ENCODE measurements at regions not wholly inside any gene's neighbourhood (a gene's known extent, or its start where the extent isn't known, plus 50 kb on each side); places are given as distances from the start of the nearest gene placed in this dataset.

DNA sequence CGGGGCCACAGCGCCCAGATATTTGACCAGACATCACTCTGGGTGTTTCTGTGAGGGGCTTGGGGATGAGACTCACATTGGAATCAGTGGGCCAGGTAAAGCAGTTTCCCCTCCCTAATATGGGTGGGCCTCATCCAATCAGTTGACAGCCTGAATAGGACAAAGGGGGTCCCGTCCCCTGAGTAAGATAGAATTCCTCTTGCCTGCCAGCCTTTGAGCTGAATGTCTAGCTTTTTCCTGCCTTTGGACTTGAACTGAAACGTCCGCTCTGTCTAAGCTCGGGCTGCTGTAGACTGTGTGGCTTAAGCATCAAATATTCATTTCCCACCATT is 88.8 kb upstream of the DIO3 start:
- Histone ChIP-seq H3K36me3 (ENCODE audit: control insufficient read depth, insufficient read depth, low read length) (no peaks in the 10 kb centered on the region), H3K27me3 (ENCODE audit: control insufficient read depth, insufficient read depth, low read length) (peaks cover 10% of the 10 kb centered on the region), H3K4me1 (ENCODE audit: control insufficient read depth, insufficient read depth, low read length) (peaks cover 10% of the 10 kb centered on the region), H3K27ac (ENCODE audit: low read length) (no peak overlapping the region), H3K4me3 (ENCODE audit: low read length) (no peak overlapping the region), H3K9me3 (replicated peaks; ENCODE audit: control insufficient read depth, low read depth, low read length) (no peaks in the 10 kb centered on the region)
- DNase-seq = no peak
- WGBS (ENCODE audit: insufficient coverage) = 67% methylated on average over 2 of the region's 6 CpGs

DNA sequence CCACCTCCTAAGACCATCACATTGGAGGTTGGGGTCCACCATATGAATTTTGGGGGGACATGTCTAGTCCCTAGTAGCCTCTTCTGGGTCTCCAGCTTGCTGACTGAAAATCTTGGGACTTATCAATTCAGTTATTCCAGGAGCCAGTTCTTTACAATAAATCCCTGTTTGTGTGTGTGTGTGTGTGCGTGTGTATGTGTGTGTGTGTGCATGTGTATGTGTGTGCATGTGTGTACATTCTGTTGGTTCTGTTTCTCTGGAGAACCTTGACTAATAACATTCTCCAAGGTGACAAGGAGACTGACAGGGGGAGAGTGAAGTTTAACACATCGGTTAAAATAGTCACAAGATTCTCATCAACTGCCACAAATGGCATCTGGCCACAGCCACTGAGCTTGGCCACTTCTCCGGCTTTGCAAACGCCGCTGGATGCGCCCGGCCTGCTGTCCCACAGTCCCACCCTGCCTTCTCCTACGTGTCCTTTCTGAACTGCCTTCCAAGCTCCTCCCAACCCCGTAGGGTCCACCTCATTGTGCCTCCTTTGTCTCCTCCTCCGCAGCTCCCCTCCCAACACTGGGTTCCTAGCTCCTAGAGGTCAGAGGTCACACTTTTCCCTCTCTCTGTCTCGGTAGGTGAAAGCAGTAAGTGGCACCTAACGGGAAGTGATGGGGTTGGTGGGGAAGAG is 88.1 kb upstream of the DIO3 start:
- no peak overlapping the region for H3K27ac ChIP-seq (ENCODE audit: low read length)
- H3K4me1 ChIP-seq (ENCODE audit: control insufficient read depth, insufficient read depth, low read length) = peaks cover 10% of the 10 kb centered on the region
- DNase-seq = no peak
- H3K36me3 ChIP-seq (ENCODE audit: control insufficient read depth, insufficient read depth, low read length) = no peaks in the 10 kb centered on the region
- no peaks in the 10 kb centered on the region for H3K9me3 ChIP-seq (replicated peaks; ENCODE audit: control insufficient read depth, low read depth, low read length)
- H3K4me3 ChIP-seq (ENCODE audit: low read length) = no peak overlapping the region
- WGBS (ENCODE audit: insufficient coverage) = 87% methylated on average over 6 of the region's 12 CpGs
- H3K27me3 ChIP-seq (ENCODE audit: control insufficient read depth, insufficient read depth, low read length) = peaks cover 10% of the 10 kb centered on the region

DNA sequence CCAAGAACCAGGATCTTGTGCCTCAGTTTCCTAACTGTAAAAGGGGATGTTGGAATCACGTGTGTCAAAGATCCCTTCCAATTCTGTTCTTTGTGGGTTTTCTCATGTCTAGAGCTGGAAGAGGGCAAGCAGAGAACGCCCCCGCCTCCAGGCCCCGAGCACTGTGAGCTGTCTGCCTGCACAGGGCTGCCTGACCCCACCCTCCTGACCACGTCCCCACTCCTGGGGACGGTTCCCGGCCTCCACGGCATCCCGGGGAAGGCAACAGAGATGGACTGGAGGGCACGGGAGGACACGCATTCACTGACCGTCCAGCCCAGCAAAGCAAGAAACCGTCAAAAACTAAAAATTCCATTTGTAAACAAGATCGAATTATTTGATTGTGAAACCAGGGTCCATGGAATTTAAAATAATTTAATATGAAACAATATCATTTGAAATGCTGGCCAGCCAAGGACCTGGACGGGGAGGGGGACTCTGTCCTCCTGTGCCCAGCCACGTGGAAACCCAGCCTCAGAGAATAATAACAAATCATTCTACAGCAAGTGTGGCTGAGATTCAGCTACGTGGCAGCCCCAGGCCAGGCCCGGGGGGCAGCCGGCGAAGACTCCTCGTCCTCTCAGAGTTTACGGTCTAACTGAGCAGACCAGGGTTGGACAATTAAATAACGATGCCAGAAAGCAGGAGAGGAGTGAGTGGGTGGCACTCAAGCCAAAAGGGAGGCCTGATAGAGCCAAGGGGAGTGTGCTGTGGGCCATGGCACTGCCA is 87.3 kb upstream of the DIO3 start:
- Histone ChIP-seq H3K4me1 (ENCODE audit: control insufficient read depth, insufficient read depth, low read length) (peaks cover 10% of the 10 kb centered on the region), H3K4me3 (ENCODE audit: low read length) (no peak overlapping the region), H3K27me3 (ENCODE audit: control insufficient read depth, insufficient read depth, low read length) (peaks cover 15% of the 10 kb centered on the region), H3K9me3 (replicated peaks; ENCODE audit: control insufficient read depth, low read depth, low read length) (no peaks in the 10 kb centered on the region), H3K27ac (ENCODE audit: low read length) (no peak overlapping the region), H3K36me3 (ENCODE audit: control insufficient read depth, insufficient read depth, low read length) (no peaks in the 10 kb centered on the region)
- 76% methylated on average over 9 of the region's 23 CpGs for WGBS (ENCODE audit: insufficient coverage)
- no peak for DNase-seq

DNA sequence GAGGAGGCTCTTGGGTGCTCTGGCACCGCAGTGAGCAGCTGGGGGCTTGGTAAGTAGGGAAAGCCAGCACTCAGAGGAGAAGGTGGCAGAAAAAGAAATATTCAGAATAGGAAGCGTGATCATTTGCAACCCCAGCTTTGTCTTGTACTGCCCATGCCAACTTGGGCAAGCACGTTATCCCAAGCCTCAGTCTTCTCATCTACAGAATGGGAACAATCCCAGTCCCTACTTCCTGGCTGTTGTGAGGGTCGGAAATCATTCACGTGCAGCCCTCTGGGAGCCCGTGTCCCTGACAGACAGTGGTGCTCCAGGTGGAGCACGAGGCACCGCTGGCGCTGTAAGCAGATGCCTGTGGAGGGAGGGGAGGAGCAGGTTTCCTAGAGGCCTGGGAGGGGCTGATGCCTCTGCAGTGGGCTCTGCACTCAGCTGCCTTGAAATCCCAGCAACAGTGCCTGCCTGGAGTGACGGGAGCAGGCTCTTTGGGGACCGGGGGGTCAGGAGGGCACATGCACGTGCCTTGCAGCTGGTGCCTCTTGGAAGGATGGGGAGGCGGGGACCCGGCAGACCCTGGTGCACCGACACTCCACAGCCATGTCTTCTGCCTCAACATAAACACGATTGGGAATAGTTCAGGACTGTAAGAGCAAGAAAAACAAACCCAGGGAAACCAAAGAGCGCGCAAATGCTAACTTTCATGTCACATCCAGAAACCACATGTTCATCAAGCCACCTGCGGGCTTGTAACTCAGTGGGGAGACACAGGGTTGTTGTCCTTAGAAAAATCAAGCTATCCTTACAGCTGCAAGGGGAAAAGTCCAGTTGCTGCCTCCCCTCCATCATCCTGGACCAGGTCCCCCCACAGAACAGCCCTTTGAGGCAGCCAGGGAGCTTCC is 86.5 kb upstream of the DIO3 start:
- Histone ChIP-seq H3K4me3 (ENCODE audit: low read length) (no peak overlapping the region), H3K36me3 (ENCODE audit: control insufficient read depth, insufficient read depth, low read length) (no peaks in the 10 kb centered on the region), H3K4me1 (ENCODE audit: control insufficient read depth, insufficient read depth, low read length) (peaks cover 10% of the 10 kb centered on the region), H3K27ac (ENCODE audit: low read length) (peak overlapping the region; percentile 29), H3K9me3 (replicated peaks; ENCODE audit: control insufficient read depth, low read depth, low read length) (no peaks in the 10 kb centered on the region), H3K27me3 (ENCODE audit: control insufficient read depth, insufficient read depth, low read length) (peaks cover 17% of the 10 kb centered on the region)
- WGBS (ENCODE audit: insufficient coverage) = 72% methylated on average over 9 of the region's 19 CpGs
- peak; percentile 68 for DNase-seq

DNA sequence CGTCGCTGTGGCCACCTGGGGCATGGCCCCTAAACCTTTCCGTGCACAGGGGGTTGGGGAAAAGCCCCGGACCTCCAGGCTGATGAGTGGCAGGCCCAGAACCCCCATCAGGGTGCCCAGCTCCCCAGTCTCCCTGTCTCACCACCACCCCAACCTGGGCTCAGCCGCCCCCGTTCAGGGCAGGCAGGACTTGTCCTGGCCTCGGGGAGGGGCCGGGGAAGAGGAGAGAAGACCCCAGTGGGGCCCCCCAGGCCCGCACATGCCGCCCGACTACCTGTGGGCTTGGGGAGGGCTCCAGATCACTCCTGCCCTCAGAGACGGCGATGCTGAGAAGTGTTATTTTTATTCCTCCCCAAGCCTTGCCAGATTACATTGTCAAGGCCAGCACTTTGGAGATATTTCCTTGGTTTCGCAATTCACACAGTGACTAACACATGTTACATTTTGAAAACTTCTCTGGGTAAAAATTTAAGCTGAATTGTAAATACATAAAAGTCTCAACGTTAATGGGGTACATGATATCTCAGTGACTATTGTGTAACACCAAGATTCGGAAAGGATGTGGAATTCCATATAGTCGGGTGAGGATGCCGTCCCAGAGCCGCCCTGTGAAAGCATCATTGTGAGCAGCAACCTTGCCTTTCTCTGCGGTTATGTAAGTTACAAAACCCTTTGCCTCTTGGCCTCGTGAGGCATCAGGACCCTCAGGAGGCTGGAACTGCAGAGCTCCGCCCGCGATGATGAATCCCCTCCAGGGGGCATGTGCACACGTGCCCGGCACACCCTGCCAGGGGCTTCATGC is 85.6 kb upstream of the DIO3 start:
- H3K4me3 ChIP-seq (ENCODE audit: low read length) = no peak overlapping the region
- no peaks in the 10 kb centered on the region for H3K9me3 ChIP-seq (replicated peaks; ENCODE audit: control insufficient read depth, low read depth, low read length)
- H3K27ac ChIP-seq (ENCODE audit: low read length) = peak overlapping the region; percentile 29
- peaks cover 13% of the 10 kb centered on the region for H3K4me1 ChIP-seq (ENCODE audit: control insufficient read depth, insufficient read depth, low read length)
- peaks cover 17% of the 10 kb centered on the region for H3K27me3 ChIP-seq (ENCODE audit: control insufficient read depth, insufficient read depth, low read length)
- WGBS (ENCODE audit: insufficient coverage) = 53% methylated on average over 16 of the region's 26 CpGs
- H3K36me3 ChIP-seq (ENCODE audit: control insufficient read depth, insufficient read depth, low read length) = no peaks in the 10 kb centered on the region
- peak; percentile 85 for DNase-seq

DNA sequence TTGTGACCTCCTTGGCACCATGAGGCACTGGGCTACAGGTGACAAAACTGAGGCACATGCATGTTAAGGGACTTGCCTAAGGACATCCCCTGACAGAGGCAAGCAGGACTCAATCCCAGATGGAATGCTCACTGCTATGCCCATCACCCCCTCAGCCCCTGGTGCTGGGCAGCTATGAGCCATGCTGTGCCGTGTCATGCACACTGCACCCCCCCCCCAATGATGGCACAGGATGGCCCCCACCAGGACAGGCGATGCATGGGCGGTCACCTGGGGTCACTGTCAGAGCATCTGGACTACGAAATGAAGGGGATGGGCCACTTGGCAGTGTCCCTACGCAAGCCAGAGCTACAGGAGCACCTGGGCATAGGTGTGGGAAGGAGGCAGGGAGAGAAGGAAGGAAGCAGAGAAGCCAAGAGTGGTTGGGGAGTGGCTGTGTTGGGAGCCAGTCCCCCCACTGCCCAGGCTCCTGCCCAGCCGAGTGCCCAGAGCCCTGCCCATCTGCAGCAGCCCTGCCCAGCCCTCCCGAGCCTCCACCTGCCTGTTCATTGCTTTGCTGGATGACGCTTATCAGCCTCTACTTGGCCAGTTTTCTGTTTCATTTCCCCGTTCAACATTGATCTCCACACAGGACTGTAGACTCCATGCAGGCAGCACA is 84.9 kb upstream of the DIO3 start:
- Histone ChIP-seq H3K36me3 (ENCODE audit: control insufficient read depth, insufficient read depth, low read length) (no peaks in the 10 kb centered on the region), H3K27ac (ENCODE audit: low read length) (no peak overlapping the region), H3K9me3 (replicated peaks; ENCODE audit: control insufficient read depth, low read depth, low read length) (no peaks in the 10 kb centered on the region), H3K4me3 (ENCODE audit: low read length) (no peak overlapping the region), H3K4me1 (ENCODE audit: control insufficient read depth, insufficient read depth, low read length) (peaks cover 14% of the 10 kb centered on the region), H3K27me3 (ENCODE audit: control insufficient read depth, insufficient read depth, low read length) (peaks cover 17% of the 10 kb centered on the region)
- no peak for DNase-seq
- WGBS (ENCODE audit: insufficient coverage) = 71% methylated on average over 7 of the region's 9 CpGs

DNA sequence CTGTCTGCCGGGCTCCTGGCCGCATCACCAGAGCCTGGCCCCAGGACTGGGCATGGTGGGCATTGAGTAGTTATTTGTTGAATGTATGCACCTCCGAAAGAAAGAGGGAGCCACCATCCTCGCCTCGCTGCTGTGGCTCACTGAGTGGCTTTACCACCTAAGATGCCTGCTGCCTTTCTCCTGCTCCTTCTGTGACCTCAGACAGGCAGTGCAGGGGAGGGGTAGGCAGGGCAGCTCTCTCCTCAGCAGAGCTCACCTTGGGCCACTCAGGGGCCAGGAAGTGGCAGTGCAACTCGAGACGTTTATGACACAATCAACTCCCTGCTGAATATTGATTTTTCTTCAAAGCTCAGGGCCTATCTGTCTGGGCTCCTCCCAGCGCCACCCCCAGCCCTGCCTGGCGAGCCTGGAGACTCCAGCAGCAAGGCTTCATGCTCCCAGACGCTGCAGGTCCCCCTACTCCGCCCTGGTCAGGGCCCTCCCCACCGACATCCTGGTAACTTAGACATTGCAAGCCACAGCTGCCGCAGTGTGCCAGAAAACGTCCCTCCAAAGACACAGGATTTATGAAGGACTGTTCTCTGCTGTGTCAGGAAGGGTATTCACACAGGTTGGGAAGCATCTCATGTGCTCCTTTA is 84.3 kb upstream of the DIO3 start:
- peaks cover 3% of the 10 kb centered on the region for H3K9me3 ChIP-seq (replicated peaks; ENCODE audit: control insufficient read depth, low read depth, low read length)
- H3K4me3 ChIP-seq (ENCODE audit: low read length) = no peak overlapping the region
- DNase-seq = no peak
- no peak overlapping the region for H3K27ac ChIP-seq (ENCODE audit: low read length)
- H3K4me1 ChIP-seq (ENCODE audit: control insufficient read depth, insufficient read depth, low read length) = peaks cover 14% of the 10 kb centered on the region
- H3K27me3 ChIP-seq (ENCODE audit: control insufficient read depth, insufficient read depth, low read length) = peaks cover 20% of the 10 kb centered on the region
- WGBS (ENCODE audit: insufficient coverage) = 61% methylated on average over 9 of the region's 14 CpGs
- H3K36me3 ChIP-seq (ENCODE audit: control insufficient read depth, insufficient read depth, low read length) = no peaks in the 10 kb centered on the region

DNA sequence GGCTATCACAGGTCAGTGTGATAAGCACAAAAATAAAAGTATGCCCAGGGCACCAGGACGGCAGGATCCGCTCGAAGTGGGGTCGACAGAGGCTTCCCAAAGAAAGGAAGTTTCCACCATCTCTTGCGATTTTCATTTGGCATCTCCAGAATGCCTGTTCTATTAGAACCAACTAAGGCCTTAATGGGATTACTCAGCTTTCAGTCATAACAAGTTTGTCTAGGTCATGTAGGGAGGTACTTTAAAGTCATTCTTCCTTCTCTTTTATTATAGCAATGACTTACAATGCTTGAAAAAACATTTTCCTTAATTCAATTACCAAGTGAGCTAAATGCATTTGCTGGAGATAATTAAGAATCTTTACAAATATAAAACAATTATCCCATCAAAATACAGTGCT is 83.6 kb upstream of the DIO3 start:
- no peaks in the 10 kb centered on the region for H3K36me3 ChIP-seq (ENCODE audit: control insufficient read depth, insufficient read depth, low read length)
- no peak for DNase-seq
- H3K27me3 ChIP-seq (ENCODE audit: control insufficient read depth, insufficient read depth, low read length) = peaks cover 22% of the 10 kb centered on the region
- H3K4me3 ChIP-seq (ENCODE audit: low read length) = no peak overlapping the region
- no CpG with 5 or more reads among the region's 5 CpGs for WGBS (ENCODE audit: insufficient coverage)
- no peak overlapping the region for H3K27ac ChIP-seq (ENCODE audit: low read length)
- peaks cover 4% of the 10 kb centered on the region for H3K9me3 ChIP-seq (replicated peaks; ENCODE audit: control insufficient read depth, low read depth, low read length)
- peaks cover 14% of the 10 kb centered on the region for H3K4me1 ChIP-seq (ENCODE audit: control insufficient read depth, insufficient read depth, low read length)

DNA sequence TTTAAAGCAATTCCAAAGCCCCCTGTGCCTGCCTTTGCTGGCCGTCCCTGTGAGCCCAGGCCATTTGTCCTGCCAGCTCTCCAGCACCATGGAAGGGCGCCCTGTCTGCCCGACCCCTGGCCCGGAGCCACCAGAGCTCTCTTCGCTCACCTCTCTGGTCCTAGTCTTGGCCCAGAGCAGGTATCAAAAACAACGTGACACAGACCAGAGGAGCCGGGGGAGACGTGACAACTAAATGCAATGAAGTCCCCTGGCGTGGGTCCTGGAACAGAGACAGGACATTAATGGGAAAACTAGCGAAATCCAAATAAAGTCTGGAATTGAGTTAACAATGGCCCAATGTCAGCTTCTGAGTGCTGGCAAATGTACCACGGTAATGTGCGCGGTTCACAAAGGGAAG is 83.2 kb upstream of the DIO3 start:
- 70% methylated on average over 7 of the region's 13 CpGs for WGBS (ENCODE audit: insufficient coverage)
- Histone ChIP-seq H3K9me3 (replicated peaks; ENCODE audit: control insufficient read depth, low read depth, low read length) (peaks cover 5% of the 10 kb centered on the region), H3K27me3 (ENCODE audit: control insufficient read depth, insufficient read depth, low read length) (peaks cover 22% of the 10 kb centered on the region)

More for the DNA sequence above, 83.2 kb upstream of the DIO3 start:
- Histone ChIP-seq H3K36me3 (ENCODE audit: control insufficient read depth, insufficient read depth, low read length) (no peaks in the 10 kb centered on the region), H3K4me3 (ENCODE audit: low read length) (no peak overlapping the region), H3K4me1 (ENCODE audit: control insufficient read depth, insufficient read depth, low read length) (peaks cover 14% of the 10 kb centered on the region), H3K27ac (ENCODE audit: low read length) (no peak overlapping the region)
- no peak for DNase-seq

Data from muscle of leg (tissue), 3 donors.